ENCODE measurements at regions not wholly inside any gene's neighbourhood (a gene's known extent, or its start where the extent isn't known, plus 50 kb on each side); places are given as distances from the start of the nearest gene placed in this dataset.

- Histone ChIP-seq H3K27me3 (no peaks in the 10 kb centered on the region), H3K4me1 (no peaks in the 10 kb centered on the region), H3K27ac (no peak overlapping the region), H3K9me3 (no peaks in the 10 kb centered on the region), H3K36me3 (no peaks in the 10 kb centered on the region), H3K4me3 (no peak overlapping the region)
- DNase-seq (ENCODE audit: low spot score in 2 of 2), result no peak
- intact Hi-C loops (cut with DNase I; ENCODE audit: low total_unique reads), result no loop called here
- no peak for TF ChIP-seq CTCF (IDR thresholded peaks at IDR 0.05)
Observed at GRCh38 chr1:79744746-79745145, 738.2 kb upstream of the ADGRL4 start.

GRCh38 chr1:79741720-79742421 lies 735.3 kb upstream of the ADGRL4 start:
- Histone ChIP-seq H3K27ac (no peak overlapping the region), H3K27me3 (no peaks in the 10 kb centered on the region), H3K36me3 (no peaks in the 10 kb centered on the region), H3K4me1 (no peaks in the 10 kb centered on the region), H3K9me3 (peaks cover 0 to 5% of the 10 kb centered on the region in 2 donors), H3K4me3 (no peak overlapping the region)
- TF ChIP-seq POLR2AphosphoS5 (IDR thresholded peaks at IDR 0.05), result no peak
- no peak for TF ChIP-seq POLR2A (IDR thresholded peaks at IDR 0.05)
- TF ChIP-seq CTCF (IDR thresholded peaks at IDR 0.05), result no peak
- DNase-seq (ENCODE audit: low spot score in 2 of 2), result no peak
- intact Hi-C loops (cut with DNase I; ENCODE audit: low total_unique reads), result no loop called here

GRCh38 chr1:79738101-79738500 lies 731.6 kb upstream of the ADGRL4 start:
- intact Hi-C loops (cut with DNase I; ENCODE audit: low total_unique reads), result no loop called here
- H3K36me3 ChIP-seq, result no peaks in the 10 kb centered on the region
- no peaks in the 10 kb centered on the region for H3K4me1 ChIP-seq
- no peak for DNase-seq (ENCODE audit: low spot score in 2 of 2)
- no peaks in the 10 kb centered on the region for H3K27me3 ChIP-seq
- no peak overlapping the region for H3K27ac ChIP-seq
- no peak overlapping the region for H3K4me3 ChIP-seq
- no peak for TF ChIP-seq POLR2A (IDR thresholded peaks at IDR 0.05)
- no peak for TF ChIP-seq CTCF (IDR thresholded peaks at IDR 0.05)
- TF ChIP-seq POLR2AphosphoS5 (IDR thresholded peaks at IDR 0.05), result no peak
- H3K9me3 ChIP-seq, result peaks cover 0 to 7% of the 10 kb centered on the region in 2 donors

- intact Hi-C loops (cut with DNase I; ENCODE audit: low total_unique reads), result no loop called here
- H3K36me3 ChIP-seq, result no peaks in the 10 kb centered on the region
- TF ChIP-seq POLR2AphosphoS5 (IDR thresholded peaks at IDR 0.05), result no peak
- no peak for TF ChIP-seq CTCF (IDR thresholded peaks at IDR 0.05)
- no peak for TF ChIP-seq POLR2A (IDR thresholded peaks at IDR 0.05)
- H3K4me3 ChIP-seq, result no peak overlapping the region
- no peaks in the 10 kb centered on the region for H3K4me1 ChIP-seq
- H3K27me3 ChIP-seq, result no peaks in the 10 kb centered on the region
- peaks cover 0 to 7% of the 10 kb centered on the region in 2 donors for H3K9me3 ChIP-seq
- no peak for DNase-seq (ENCODE audit: low spot score in 2 of 2)
- no peak overlapping the region for H3K27ac ChIP-seq
Observed at GRCh38 chr1:79737193-79737592, 730.7 kb upstream of the ADGRL4 start.

GRCh38 chr1:79732950-79733349 lies 726.4 kb upstream of the ADGRL4 start:
- no peak for TF ChIP-seq POLR2A (IDR thresholded peaks at IDR 0.05)
- H3K9me3 ChIP-seq, result peaks cover 0 to 7% of the 10 kb centered on the region in 2 donors

GRCh38 chr1:79726911-79727310 lies 720.4 kb upstream of the ADGRL4 start:
- Histone ChIP-seq H3K27me3 (no peaks in the 10 kb centered on the region), H3K36me3 (no peaks in the 10 kb centered on the region), H3K9me3 (no peaks in the 10 kb centered on the region), H3K4me3 (no peak overlapping the region), H3K4me1 (no peaks in the 10 kb centered on the region), H3K27ac (no peak overlapping the region)
- no peak for DNase-seq (ENCODE audit: low spot score in 2 of 2)
- intact Hi-C loops (cut with DNase I; ENCODE audit: low total_unique reads), result no loop called here
- TF ChIP-seq CTCF (IDR thresholded peaks at IDR 0.05) (no peak), POLR2AphosphoS5 (IDR thresholded peaks at IDR 0.05) (no peak), POLR2A (IDR thresholded peaks at IDR 0.05) (no peak)

More at GRCh38 chr1:79732950-79733349, 726.4 kb upstream of the ADGRL4 start:
- H3K27me3 ChIP-seq, result no peaks in the 10 kb centered on the region
- H3K4me1 ChIP-seq, result no peaks in the 10 kb centered on the region
- intact Hi-C loops (cut with DNase I; ENCODE audit: low total_unique reads), result no loop called here
- no peaks in the 10 kb centered on the region for H3K36me3 ChIP-seq
- no peak overlapping the region for H3K4me3 ChIP-seq
- no peak overlapping the region for H3K27ac ChIP-seq
- no peak for DNase-seq (ENCODE audit: low spot score in 2 of 2)

All from breast epithelium (tissue), 4 donors.